GM12864 (cell line): ENCODE measurements at regions not wholly inside any gene's neighbourhood (a gene's known extent, or its start where the extent isn't known, plus 50 kb on each side); places are given as distances from the start of the nearest gene placed in this dataset.

ENCODE experiments used
- DNase-seq: peaks from one replicate; pipeline ENCODE4 v3.0.0-alpha.2; 2011; ENCODE audit warnings: low read depth
- H3K4me3 ChIP-seq: 2 replicates; pipeline ENCODE4 v1.5.1; 2011; ENCODE audit warnings: mild to moderate bottlenecking, low read depth, low read length, control low read depth
- TF ChIP-seq, protein P1 (sequence below): IDR thresholded peaks from 2 replicates; pipeline ENCODE4 v1.5.1; 2011; ENCODE audit warnings: low read depth, mild to moderate bottlenecking, moderate library complexity, low read length, control low read depth, inconsistent platforms; ENCODE audit errors: missing control alignments

DNA sequence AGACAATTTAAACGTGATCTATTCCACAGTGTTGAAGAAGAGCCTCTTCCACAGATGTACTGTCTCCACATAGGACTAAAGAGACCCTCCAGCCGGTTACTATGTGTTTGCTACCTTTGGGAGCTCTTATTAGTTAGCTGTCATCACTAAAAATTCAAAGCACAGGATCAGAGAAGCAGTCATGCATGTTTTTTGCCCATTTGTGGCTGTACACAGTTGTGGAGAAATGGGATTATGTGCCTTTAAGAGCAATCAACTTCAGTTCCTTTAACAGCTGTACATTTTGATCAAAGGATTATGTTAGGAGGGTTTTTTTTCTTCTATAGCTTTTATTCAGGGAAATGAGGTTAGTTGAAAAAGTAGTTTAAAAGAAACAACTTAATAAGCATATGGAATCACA lies 149.0 kb upstream of the SPOCK3 start:
- TF ChIP-seq, protein P1, sequence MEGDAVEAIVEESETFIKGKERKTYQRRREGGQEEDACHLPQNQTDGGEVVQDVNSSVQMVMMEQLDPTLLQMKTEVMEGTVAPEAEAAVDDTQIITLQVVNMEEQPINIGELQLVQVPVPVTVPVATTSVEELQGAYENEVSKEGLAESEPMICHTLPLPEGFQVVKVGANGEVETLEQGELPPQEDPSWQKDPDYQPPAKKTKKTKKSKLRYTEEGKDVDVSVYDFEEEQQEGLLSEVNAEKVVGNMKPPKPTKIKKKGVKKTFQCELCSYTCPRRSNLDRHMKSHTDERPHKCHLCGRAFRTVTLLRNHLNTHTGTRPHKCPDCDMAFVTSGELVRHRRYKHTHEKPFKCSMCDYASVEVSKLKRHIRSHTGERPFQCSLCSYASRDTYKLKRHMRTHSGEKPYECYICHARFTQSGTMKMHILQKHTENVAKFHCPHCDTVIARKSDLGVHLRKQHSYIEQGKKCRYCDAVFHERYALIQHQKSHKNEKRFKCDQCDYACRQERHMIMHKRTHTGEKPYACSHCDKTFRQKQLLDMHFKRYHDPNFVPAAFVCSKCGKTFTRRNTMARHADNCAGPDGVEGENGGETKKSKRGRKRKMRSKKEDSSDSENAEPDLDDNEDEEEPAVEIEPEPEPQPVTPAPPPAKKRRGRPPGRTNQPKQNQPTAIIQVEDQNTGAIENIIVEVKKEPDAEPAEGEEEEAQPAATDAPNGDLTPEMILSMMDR = no peak
- no peak overlapping the region for H3K4me3 ChIP-seq
- DNase-seq = no peak

DNA sequence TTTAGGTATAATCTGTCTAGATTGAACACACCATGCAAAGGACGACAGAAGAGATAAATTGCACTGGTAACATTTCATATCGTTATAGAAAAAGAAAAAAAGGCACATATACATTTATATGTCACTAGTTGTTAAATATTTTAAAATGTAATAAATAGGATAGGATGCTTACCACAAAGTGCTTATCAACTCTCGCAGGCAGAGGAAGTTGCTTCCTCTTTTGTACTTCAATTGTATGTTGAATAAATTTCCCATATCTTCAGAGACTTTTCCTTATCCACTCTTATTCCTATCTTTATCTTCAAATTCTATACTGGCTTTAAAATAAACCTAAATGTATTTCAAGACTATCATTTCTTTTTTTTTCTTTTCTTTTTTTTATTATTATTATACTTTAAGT lies 163.3 kb upstream of the SPOCK3 start:
- TF ChIP-seq, protein P1 = no peak
- H3K4me3 ChIP-seq = no peak overlapping the region
- no peak for DNase-seq

DNA sequence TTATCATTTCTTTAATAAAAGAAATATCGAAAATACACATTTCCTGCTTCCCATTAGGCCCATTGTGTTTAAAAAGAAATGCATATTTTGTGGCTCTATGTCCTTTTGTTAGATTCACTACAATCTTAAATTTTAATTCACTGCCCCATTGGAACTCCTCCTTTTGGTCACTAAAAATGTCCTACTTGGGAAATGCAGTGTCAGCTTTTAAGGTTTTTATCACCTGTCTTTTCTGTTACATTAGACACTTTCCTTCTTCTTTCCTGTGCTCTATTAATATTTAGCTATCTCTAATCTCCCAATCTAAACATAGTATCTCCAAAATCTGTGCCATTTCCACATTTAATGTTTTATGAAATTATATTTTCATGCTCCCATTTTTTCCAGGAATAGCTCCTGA lies 164.9 kb upstream of the SPOCK3 start:
- no peak overlapping the region for H3K4me3 ChIP-seq
- DNase-seq = no peak
- TF ChIP-seq, protein P1 = no peak

DNA sequence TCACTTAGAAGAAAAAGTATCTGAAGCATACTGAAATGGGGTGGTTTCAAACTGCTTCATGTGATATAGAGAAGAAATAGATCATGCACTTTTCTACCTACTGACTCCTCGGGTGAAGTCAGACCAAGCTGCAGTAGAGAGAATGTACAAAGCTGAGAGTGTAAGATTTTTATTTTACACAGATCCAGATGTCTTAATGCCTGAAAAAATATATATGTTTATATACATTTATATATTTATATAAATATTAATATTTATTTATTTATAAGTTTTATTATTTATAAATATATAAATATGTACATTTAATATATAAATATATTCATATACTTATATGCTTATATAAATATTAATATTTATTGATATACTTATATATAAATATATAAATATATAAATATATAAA lies 171.9 kb upstream of the SPOCK3 start:
- TF ChIP-seq, protein P1 = no peak
- H3K4me3 ChIP-seq = no peak overlapping the region
- DNase-seq = no peak

DNA sequence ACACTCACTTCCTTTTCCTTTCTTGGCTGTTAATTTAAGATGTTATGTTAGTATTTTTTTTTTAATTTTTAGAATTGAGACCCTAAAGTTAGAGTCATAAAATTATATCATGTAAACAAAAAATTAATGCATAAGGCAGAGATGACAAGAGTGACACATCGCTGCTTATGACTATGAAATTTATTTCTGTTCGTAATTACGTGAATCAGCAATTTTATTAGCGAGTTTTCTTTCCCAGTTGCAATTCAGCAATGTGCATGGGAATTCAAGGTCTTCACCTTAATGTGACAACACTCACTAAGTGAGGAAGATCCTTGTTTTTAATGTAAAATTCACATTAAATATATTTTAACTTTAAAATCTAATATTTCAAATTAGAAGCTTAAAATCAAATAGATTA lies 181.2 kb upstream of the SPOCK3 start:
- H3K4me3 ChIP-seq = no peak overlapping the region
- TF ChIP-seq, protein P1 = no peak
- no peak for DNase-seq

DNA sequence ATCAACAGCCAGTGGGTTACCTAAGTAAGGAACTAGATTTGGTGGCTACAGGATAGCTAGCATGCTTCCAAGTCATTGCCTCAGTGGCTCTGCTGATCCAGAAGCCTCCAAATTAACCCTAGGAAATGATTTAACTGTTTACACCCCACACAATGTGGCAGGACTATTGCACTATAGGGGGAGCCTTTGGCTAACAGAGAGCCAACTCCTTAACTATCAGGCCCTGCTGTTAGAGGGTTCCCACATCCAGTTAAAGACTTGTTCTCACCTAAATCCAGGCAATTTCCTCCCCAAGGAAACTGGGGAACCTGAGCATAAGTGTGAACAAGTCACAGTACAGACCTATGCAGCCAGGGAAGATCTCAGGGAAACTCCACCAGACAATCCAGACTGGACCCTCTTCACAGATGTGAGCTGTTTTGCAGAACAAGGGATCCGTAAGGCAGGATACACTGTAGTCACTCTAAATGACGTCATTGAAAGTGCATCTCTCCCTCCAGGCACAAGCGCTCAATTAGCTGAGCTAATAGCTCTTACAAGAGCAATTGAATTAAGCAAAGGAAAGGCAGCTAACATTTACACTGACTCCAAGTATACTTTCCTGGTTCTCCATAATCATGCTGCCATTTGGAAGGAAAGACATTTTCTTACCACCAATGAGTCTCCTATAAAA lies 185.3 kb upstream of the SPOCK3 start:
- TF ChIP-seq, protein P1 = no peak
- H3K4me3 ChIP-seq = no peak overlapping the region
- DNase-seq = no peak

DNA sequence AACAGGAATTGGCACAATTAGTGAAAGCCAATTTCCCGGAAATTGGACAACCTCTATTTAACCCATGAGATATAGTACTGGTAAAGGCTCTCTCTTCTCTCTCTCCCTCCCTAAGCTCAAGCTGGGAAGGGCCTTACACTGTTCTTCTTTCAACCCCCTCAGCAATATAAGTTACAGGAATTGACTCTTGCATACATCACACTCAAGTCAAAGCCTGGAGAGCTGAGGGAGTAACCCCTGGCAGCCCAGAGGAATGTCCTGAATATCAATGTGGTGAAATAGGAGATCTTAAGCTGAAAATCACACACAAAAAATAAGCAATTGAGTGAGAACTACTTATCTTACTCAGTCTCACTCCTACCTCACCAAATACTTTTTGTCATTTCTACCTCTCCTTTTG lies 186.9 kb upstream of the SPOCK3 start:
- no peak for DNase-seq
- TF ChIP-seq, protein P1 = no peak
- no peak overlapping the region for H3K4me3 ChIP-seq
